HG03108 (cell line): ENCODE measurements at regions not wholly inside any gene's neighbourhood (a gene's known extent, or its start where the extent isn't known, plus 50 kb on each side); places are given as distances from the start of the nearest gene placed in this dataset.

Experiments used
- ATAC-seq: cut with Tn5 transposase; IDR thresholded peaks from one replicate; pipeline ENCODE4 v1.9.1; 2021; ENCODE audit warnings: moderate library complexity; ENCODE audit not compliant: unreplicated experiment

GRCh38 chr2:83695037-83695436 is 764.0 kb downstream of the SUCLG1 start:
- no peak for ATAC-seq

- ATAC-seq: no peak
These were observed 769.7 kb downstream of the SUCLG1 start for GRCh38 chr2:83689402-83689801.

GRCh38 chr2:83686863-83687262 is 772.2 kb downstream of the SUCLG1 start:
- no peak for ATAC-seq

GRCh38 chr2:83674050-83674449 is 785.0 kb downstream of the SUCLG1 start:
- no peak for ATAC-seq

GRCh38 chr2:83665894-83666293 is 793.2 kb downstream of the SUCLG1 start:
- ATAC-seq: no peak

GRCh38 chr2:83665154-83665553 is 793.9 kb downstream of the SUCLG1 start:
- no peak for ATAC-seq

GRCh38 chr2:83661711-83662110 is 797.4 kb downstream of the SUCLG1 start:
- ATAC-seq: no peak

GRCh38 chr2:83654091-83654611 is 804.9 kb downstream of the SUCLG1 start:
- ATAC-seq: no peak

- ATAC-seq: no peak
These were observed 808.2 kb downstream of the SUCLG1 start for GRCh38 chr2:83650898-83651297.

- no peak for ATAC-seq
These were observed 808.9 kb downstream of the SUCLG1 start for GRCh38 chr2:83650161-83650560.

- no peak for ATAC-seq
These were observed 818.6 kb downstream of the SUCLG1 start for GRCh38 chr2:83640506-83640905.

GRCh38 chr2:83633423-83633822 is 825.7 kb downstream of the SUCLG1 start:
- ATAC-seq: no peak

GRCh38 chr2:83630351-83630750 is 828.7 kb downstream of the SUCLG1 start:
- no peak for ATAC-seq

GRCh38 chr2:83615511-83615910 is 843.6 kb downstream of the SUCLG1 start:
- no peak for ATAC-seq

- no peak for ATAC-seq
These were observed 845.9 kb downstream of the SUCLG1 start for GRCh38 chr2:83613178-83613577.

- ATAC-seq: no peak
These were observed 856.3 kb downstream of the SUCLG1 start for GRCh38 chr2:83602753-83603152.

- ATAC-seq: no peak
These were observed 862.3 kb downstream of the SUCLG1 start for GRCh38 chr2:83596592-83597282.

GRCh38 chr2:83595926-83596325 is 863.2 kb downstream of the SUCLG1 start:
- ATAC-seq: no peak

- ATAC-seq: no peak
These were observed 863.9 kb downstream of the SUCLG1 start for GRCh38 chr2:83595121-83595690.

- no peak for ATAC-seq
These were observed 864.6 kb downstream of the SUCLG1 start for GRCh38 chr2:83594241-83595120.

- ATAC-seq: no peak
These were observed 871.8 kb downstream of the SUCLG1 start for GRCh38 chr2:83587309-83587708.

- ATAC-seq: no peak
These were observed 873.8 kb downstream of the SUCLG1 start for GRCh38 chr2:83585250-83585649.
